ENCODE measurements at regions not wholly inside any gene's neighbourhood (a gene's known extent, or its start where the extent isn't known, plus 50 kb on each side); places are given as distances from the start of the nearest gene placed in this dataset.

- H3K9me3 ChIP-seq (ENCODE audit: severe bottlenecking) = no peaks in the 10 kb centered on the region
- DNase-seq = no peak
- TF ChIP-seq, protein P1, sequence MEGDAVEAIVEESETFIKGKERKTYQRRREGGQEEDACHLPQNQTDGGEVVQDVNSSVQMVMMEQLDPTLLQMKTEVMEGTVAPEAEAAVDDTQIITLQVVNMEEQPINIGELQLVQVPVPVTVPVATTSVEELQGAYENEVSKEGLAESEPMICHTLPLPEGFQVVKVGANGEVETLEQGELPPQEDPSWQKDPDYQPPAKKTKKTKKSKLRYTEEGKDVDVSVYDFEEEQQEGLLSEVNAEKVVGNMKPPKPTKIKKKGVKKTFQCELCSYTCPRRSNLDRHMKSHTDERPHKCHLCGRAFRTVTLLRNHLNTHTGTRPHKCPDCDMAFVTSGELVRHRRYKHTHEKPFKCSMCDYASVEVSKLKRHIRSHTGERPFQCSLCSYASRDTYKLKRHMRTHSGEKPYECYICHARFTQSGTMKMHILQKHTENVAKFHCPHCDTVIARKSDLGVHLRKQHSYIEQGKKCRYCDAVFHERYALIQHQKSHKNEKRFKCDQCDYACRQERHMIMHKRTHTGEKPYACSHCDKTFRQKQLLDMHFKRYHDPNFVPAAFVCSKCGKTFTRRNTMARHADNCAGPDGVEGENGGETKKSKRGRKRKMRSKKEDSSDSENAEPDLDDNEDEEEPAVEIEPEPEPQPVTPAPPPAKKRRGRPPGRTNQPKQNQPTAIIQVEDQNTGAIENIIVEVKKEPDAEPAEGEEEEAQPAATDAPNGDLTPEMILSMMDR (IDR thresholded peaks at IDR 0.05; ENCODE audit: low read depth, low read length) = no peak
- no peaks in the 10 kb centered on the region for H3K36me3 ChIP-seq
- peaks cover 14% of the 10 kb centered on the region for H3K27me3 ChIP-seq (ENCODE audit: insufficient read depth, low read depth, severe bottlenecking)
- no peak overlapping the region for H3K27ac ChIP-seq
- H3K4me3 ChIP-seq (ENCODE audit: low read depth, low read length) = no peak overlapping the region
Observed at GRCh38 chr21:16502273-16502672, 772.5 kb downstream of the USP25 start.

DNA sequence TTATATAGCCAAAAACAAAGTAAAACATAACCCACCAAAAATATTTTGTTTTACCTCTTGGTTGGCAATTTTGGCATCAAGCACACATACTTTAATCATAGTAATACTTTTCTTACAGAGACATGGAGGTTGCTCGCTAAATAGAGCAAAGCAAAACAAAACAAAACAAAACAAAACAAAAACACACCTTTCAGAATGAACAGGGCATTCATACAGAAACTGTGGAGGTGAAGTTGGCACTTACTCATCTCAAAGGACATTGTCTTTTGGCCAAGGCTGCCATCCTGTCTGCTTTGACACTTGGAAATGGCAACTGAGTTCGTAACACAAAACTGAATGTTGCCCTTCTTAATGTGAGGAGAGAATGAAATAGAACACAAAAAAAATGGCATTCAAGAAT lies 773.1 kb downstream of the USP25 start:
- TF ChIP-seq, protein P1 (IDR thresholded peaks at IDR 0.05; ENCODE audit: low read depth, low read length) = no peak
- Histone ChIP-seq H3K27me3 (ENCODE audit: insufficient read depth, low read depth, severe bottlenecking) (peaks cover 17% of the 10 kb centered on the region), H3K4me3 (ENCODE audit: low read depth, low read length) (no peak overlapping the region), H3K27ac (no peak overlapping the region), H3K36me3 (no peaks in the 10 kb centered on the region), H3K9me3 (ENCODE audit: severe bottlenecking) (no peaks in the 10 kb centered on the region)
- DNase-seq = no peak

- Histone ChIP-seq H3K4me3 (ENCODE audit: low read depth, low read length) (no peak overlapping the region), H3K36me3 (no peaks in the 10 kb centered on the region), H3K27ac (no peak overlapping the region), H3K27me3 (ENCODE audit: insufficient read depth, low read depth, severe bottlenecking) (peaks cover 14% of the 10 kb centered on the region), H3K9me3 (ENCODE audit: severe bottlenecking) (no peaks in the 10 kb centered on the region)
- TF ChIP-seq, protein P1 (IDR thresholded peaks at IDR 0.05; ENCODE audit: low read depth, low read length) = no peak
- DNase-seq = no peak
Observed at GRCh38 chr21:16504281-16504680, 774.5 kb downstream of the USP25 start.

DNA sequence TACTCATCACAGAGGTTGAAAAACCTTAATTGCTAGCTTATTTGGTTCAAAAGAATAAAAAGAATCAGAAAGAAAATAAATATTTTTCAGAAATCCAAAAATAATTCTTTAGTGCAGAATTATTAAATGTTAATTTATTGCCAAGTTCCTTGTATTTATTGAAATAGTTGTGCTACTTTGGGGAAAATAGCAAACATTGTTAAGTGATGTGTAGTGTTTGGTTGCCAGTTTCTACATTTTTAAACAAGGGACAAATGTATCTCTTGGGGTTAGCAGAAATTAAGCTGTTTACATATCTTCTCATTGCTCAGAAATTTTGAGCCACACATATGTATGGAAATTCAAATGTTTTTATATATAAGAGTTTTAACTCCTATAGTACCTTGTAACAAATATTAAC lies 775.0 kb downstream of the USP25 start:
- H3K4me3 ChIP-seq (ENCODE audit: low read depth, low read length) = no peak overlapping the region
- no peaks in the 10 kb centered on the region for H3K9me3 ChIP-seq (ENCODE audit: severe bottlenecking)
- peaks cover 11% of the 10 kb centered on the region for H3K27me3 ChIP-seq (ENCODE audit: insufficient read depth, low read depth, severe bottlenecking)
- TF ChIP-seq, protein P1 (IDR thresholded peaks at IDR 0.05; ENCODE audit: low read depth, low read length) = no peak
- no peaks in the 10 kb centered on the region for H3K36me3 ChIP-seq
- no peak for DNase-seq
- no peak overlapping the region for H3K27ac ChIP-seq

GRCh38 chr21:16509476-16509875 lies 779.7 kb downstream of the USP25 start:
- Histone ChIP-seq H3K27me3 (ENCODE audit: insufficient read depth, low read depth, severe bottlenecking) (peaks cover 4% of the 10 kb centered on the region), H3K9me3 (ENCODE audit: severe bottlenecking) (no peaks in the 10 kb centered on the region), H3K27ac (no peak overlapping the region), H3K36me3 (no peaks in the 10 kb centered on the region), H3K4me3 (ENCODE audit: low read depth, low read length) (no peak overlapping the region)
- no peak for DNase-seq
- TF ChIP-seq, protein P1 (IDR thresholded peaks at IDR 0.05; ENCODE audit: low read depth, low read length) = no peak

DNA sequence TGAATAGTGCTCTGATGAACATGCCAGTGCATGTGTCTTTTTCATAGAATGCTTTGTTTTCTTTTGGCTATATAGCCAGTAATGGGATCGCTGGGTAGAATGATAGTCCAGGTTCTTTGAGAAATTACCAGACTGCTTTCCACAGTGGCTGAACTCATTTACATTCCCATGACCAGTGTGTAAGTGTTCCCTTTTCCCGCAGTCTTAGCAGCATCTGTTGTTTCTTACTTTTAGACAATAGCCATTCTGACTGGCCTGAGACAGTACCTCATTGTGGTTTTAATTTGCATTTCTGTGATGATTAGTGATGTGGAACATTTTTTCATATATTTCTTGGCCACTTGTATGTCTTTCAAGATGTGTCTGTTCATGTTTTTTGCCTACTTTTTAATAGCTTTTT lies 784.5 kb downstream of the USP25 start:
- Histone ChIP-seq H3K36me3 (no peaks in the 10 kb centered on the region), H3K27me3 (ENCODE audit: insufficient read depth, low read depth, severe bottlenecking) (peaks cover 3% of the 10 kb centered on the region), H3K9me3 (ENCODE audit: severe bottlenecking) (no peaks in the 10 kb centered on the region), H3K27ac (no peak overlapping the region), H3K4me3 (ENCODE audit: low read depth, low read length) (no peak overlapping the region)
- DNase-seq = no peak
- TF ChIP-seq, protein P1 (IDR thresholded peaks at IDR 0.05; ENCODE audit: low read depth, low read length) = no peak
